Esophagus squamous epithelium (tissue), 5 donors: ENCODE measurements at regions not wholly inside any gene's neighbourhood (a gene's known extent, or its start where the extent isn't known, plus 50 kb on each side); places are given as distances from the start of the nearest gene placed in this dataset.

Source experiments
- DNase-seq: peaks from one replicate; lab custom pipeline; 2025; lab: John Stamatoyannopoulos, UW
- H3K27ac ChIP-seq, 4 donors: fragments of 200-600 bp; sonication (generic); one replicate each; pipeline ENCODE4 v1.5.1; 2016 to 2019; ENCODE audit warnings: mild to moderate bottlenecking in 1 of 4
- H3K27me3 ChIP-seq, 4 donors: fragments of 200-600 bp; sonication (generic); 1 replicate in 3 of 4; 2 replicates in 1 of 4; pipeline versions ENCODE4 v1.5.1 to v1.6.0; 2017 to 2021; ENCODE audit warnings: antibody characterized with exemption in 1 of 4
- H3K36me3 ChIP-seq, 3 donors: fragments of 200-600 bp; sonication (generic); one replicate each; pipeline ENCODE4 v1.5.1; 2016 to 2019
- H3K4me1 ChIP-seq, 3 donors: fragments of 200-600 bp; sonication (generic); one replicate each; pipeline ENCODE4 v1.5.1; 2017 to 2019
- H3K4me3 ChIP-seq, 4 donors: fragments of 200-600 bp; sonication (generic); 1 replicate in 3 of 4; 2 replicates in 1 of 4; pipeline ENCODE4 v1.5.1; 2016 to 2019; ENCODE audit warnings: mild to moderate bottlenecking in 2 of 4, moderate library complexity in 1 of 4
- H3K9me3 ChIP-seq, 3 donors: fragments of 200-600 bp; sonication (generic); one replicate each; pipeline ENCODE4 v1.5.1; 2016 to 2019
- POLR2A ChIP-seq, 4 donors: fragments of 450-650 bp; IDR thresholded peaks; one replicate each; pipeline ENCODE4 v1.6.1; 2017; ENCODE audit warnings: antibody characterized with exemption in 4 of 4, mild to moderate bottlenecking in 4 of 4, moderate library complexity in 3 of 4
- WGBS, 2 donors: methylation state at CpG; one replicate each; pipeline ENCODE4 v1.1.5; 2018; 5-methylcytosine and 5-hydroxymethylcytosine counted together
- intact Hi-C: fragments of 100-400 bp; cut with DNase I; formaldehyde crosslinking; loops from one replicate; pipeline ENCODE4 v1.15.0; 2022
- TF ChIP-seq, protein P1 (sequence below), 6 experiments: fragments of 450-650 bp in 4 of 6; fragments of 200-600 bp in 2 of 6; sonication (generic) in 2 of 6; IDR thresholded peaks; one replicate each; pipeline ENCODE4 v1.5.1; 2016 to 2019; ENCODE audit warnings: antibody characterized with exemption in 6 of 6, mild to moderate bottlenecking in 4 of 6, moderate library complexity in 4 of 6
- donor health status: DM: yes; HTN: yes; CAD: no.

DNA sequence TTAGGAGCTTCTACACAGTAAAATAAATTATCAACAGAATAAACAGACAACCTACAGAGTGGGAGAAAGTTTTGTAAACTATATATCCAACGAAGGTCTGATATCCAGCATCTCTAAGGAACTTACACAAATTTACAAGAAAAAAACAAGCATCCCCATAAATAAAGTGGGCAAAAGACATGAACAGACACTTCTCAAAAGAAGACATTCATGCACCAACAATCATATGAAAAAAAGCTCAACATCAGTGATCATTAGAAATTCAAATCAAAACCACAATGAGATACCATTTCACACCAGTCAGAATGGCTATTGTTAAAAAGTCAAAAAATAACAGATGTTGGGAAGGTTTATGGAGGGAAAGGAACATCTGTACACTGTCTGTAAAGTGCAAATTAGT, 526.4 kb upstream of the CAMK1G start:
- no peaks in the 10 kb centered on the region for H3K27me3 ChIP-seq
- H3K4me3 ChIP-seq = no peak overlapping the region
- WGBS, 2 donors = 81 to 100% methylated on average over 1 of the region's 1 CpG
- H3K4me1 ChIP-seq = peaks cover 0 to 4% (median 1%) of the 10 kb centered on the region in 3 donors
- no peaks in the 10 kb centered on the region for H3K9me3 ChIP-seq
- H3K27ac ChIP-seq = no peak overlapping the region
- intact Hi-C loops = no loop called here
- no peaks in the 10 kb centered on the region for H3K36me3 ChIP-seq
- DNase-seq = no peak
- no peak for TF ChIP-seq POLR2A (IDR thresholded peaks at IDR 0.05)
- TF ChIP-seq, protein P1, sequence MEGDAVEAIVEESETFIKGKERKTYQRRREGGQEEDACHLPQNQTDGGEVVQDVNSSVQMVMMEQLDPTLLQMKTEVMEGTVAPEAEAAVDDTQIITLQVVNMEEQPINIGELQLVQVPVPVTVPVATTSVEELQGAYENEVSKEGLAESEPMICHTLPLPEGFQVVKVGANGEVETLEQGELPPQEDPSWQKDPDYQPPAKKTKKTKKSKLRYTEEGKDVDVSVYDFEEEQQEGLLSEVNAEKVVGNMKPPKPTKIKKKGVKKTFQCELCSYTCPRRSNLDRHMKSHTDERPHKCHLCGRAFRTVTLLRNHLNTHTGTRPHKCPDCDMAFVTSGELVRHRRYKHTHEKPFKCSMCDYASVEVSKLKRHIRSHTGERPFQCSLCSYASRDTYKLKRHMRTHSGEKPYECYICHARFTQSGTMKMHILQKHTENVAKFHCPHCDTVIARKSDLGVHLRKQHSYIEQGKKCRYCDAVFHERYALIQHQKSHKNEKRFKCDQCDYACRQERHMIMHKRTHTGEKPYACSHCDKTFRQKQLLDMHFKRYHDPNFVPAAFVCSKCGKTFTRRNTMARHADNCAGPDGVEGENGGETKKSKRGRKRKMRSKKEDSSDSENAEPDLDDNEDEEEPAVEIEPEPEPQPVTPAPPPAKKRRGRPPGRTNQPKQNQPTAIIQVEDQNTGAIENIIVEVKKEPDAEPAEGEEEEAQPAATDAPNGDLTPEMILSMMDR (IDR thresholded peaks at IDR 0.05) = no peak

DNA sequence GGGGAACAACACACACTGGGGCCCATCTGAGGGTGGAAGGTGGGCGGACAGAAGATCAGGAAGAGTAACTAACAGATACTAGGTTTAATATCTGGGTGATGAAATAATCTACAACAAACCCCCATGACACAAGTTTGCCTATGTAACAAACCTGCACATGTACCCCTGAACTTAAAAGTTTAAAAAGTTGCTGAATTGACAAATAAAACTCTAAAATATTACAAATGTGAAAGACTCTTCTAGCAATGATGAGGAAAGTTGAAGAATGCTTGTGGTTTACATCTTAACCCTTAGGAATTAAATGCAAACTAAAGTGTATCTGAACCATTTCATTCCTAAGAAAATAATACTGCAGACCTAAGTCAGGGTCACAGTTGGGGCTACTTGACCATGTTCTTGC, 525.6 kb upstream of the CAMK1G start:
- intact Hi-C loops = no loop called here
- no peak overlapping the region for H3K27ac ChIP-seq
- H3K9me3 ChIP-seq = no peaks in the 10 kb centered on the region
- 95 to 100% methylated on average over 1 of the region's 1 CpG for WGBS, 2 donors
- H3K4me1 ChIP-seq = no peaks in the 10 kb centered on the region
- H3K27me3 ChIP-seq = no peaks in the 10 kb centered on the region
- H3K36me3 ChIP-seq = no peaks in the 10 kb centered on the region
- H3K4me3 ChIP-seq = no peak overlapping the region
- DNase-seq = no peak
- no peak for TF ChIP-seq POLR2A (IDR thresholded peaks at IDR 0.05)
- TF ChIP-seq, protein P1 (IDR thresholded peaks at IDR 0.05) = no peak

DNA sequence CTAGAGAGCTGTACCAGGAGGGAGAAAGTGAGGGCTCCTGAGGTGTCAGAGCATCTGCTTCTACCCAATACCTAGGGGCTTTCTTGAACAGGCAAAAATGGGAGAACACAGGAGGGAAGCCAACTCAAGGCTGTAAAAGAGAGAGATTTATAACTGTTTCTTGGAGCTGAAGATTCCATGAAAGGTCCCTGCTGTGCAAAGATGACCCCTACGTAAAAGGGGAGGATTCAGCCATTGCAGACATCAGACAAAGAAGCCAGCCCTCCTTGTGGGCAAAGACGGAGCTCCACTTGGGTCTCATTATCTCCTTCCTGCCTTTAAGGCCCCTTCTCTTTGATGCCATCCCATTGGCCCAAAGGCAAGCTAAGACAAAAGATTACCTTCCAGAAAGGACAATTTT, 524.1 kb upstream of the CAMK1G start:
- Histone ChIP-seq H3K4me1 (no peaks in the 10 kb centered on the region), H3K27ac (no peak overlapping the region), H3K36me3 (no peaks in the 10 kb centered on the region), H3K27me3 (no peaks in the 10 kb centered on the region), H3K9me3 (no peaks in the 10 kb centered on the region), H3K4me3 (no peak overlapping the region)
- DNase-seq = no peak
- TF ChIP-seq POLR2A (IDR thresholded peaks at IDR 0.05) = no peak
- TF ChIP-seq, protein P1 (IDR thresholded peaks at IDR 0.05) = no peak
- WGBS, 2 donors = 39 to 74% methylated on average over 2 of the region's 2 CpGs
- intact Hi-C loops = no loop called here

DNA sequence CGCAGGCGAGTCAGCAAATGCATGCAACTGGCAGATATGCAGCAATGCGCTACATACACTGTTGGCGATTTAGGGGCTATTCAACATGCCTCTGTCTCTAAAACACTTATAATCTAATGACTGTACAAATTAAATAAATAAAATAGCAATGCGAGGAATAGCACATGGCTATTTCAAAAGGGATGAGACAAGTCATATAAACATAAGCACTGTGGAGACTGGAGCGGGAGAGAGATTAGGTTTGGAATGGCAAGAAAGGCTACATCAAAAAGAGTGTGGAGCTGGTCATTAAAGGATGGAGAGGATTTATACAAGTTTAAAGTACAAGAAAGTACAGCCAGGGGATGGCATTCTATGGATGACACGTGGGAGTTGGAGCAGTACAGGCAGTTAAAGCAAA, 523.5 kb upstream of the CAMK1G start:
- no peak overlapping the region for H3K27ac ChIP-seq
- TF ChIP-seq, protein P1 (IDR thresholded peaks at IDR 0.05) = no peak
- TF ChIP-seq POLR2A (IDR thresholded peaks at IDR 0.05) = no peak
- 65 to 69% methylated on average over 7 of the region's 7 CpGs for WGBS, 2 donors

DNA sequence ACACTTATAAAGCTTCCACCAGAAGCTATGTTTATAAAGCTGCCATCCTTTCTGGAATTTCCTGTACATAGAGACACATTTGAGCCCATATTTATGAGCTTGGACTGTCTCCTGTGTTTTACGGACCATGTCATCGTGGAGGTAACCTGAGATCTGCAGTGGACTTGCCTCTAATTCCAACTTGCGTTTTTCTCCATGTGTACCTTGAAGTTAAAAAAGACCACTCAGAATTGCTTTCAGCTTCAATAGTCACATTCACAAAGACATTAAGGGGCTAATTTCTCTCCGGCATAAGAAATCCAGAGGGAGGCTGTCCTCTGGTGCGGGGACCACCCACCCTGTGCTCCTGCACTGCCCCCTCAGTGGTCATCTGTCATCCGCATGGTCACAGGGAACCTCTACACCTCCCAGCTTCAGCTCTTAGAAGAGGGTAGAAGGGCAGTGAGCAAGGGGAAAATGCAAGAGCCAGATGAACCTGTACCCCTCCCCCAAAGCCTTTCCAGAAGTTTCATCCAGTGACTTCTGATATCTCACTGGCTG, 521.4 kb upstream of the CAMK1G start:
- Histone ChIP-seq H3K27me3 (no peaks in the 10 kb centered on the region), H3K36me3 (no peaks in the 10 kb centered on the region), H3K4me3 (no peak overlapping the region), H3K4me1 (no peaks in the 10 kb centered on the region), H3K27ac (no peak overlapping the region), H3K9me3 (no peaks in the 10 kb centered on the region)
- TF ChIP-seq, protein P1 (IDR thresholded peaks at IDR 0.05) = no peak
- TF ChIP-seq POLR2A (IDR thresholded peaks at IDR 0.05) = no peak
- WGBS, 2 donors = 76 to 86% methylated on average over 5 to 6 of the region's 6 CpGs
- DNase-seq = no peak
- intact Hi-C loops = no loop called here

More for the DNA sequence above, 523.5 kb upstream of the CAMK1G start:
- DNase-seq = no peak
- H3K4me3 ChIP-seq = no peak overlapping the region
- H3K4me1 ChIP-seq = no peaks in the 10 kb centered on the region
- no peaks in the 10 kb centered on the region for H3K27me3 ChIP-seq
- intact Hi-C loops = no loop called here
- H3K9me3 ChIP-seq = no peaks in the 10 kb centered on the region
- no peaks in the 10 kb centered on the region for H3K36me3 ChIP-seq
